DMS79 treated with DMSO at 0.1 percent for 48 hours (cell line): ENCODE measurements at regions not wholly inside any gene's neighbourhood (a gene's known extent, or its start where the extent isn't known, plus 50 kb on each side); places are given as distances from the start of the nearest gene placed in this dataset.

Experiments used
- DNase-seq: peaks from one replicate; lab custom pipeline; 2025; lab: John Stamatoyannopoulos, UW

DNA sequence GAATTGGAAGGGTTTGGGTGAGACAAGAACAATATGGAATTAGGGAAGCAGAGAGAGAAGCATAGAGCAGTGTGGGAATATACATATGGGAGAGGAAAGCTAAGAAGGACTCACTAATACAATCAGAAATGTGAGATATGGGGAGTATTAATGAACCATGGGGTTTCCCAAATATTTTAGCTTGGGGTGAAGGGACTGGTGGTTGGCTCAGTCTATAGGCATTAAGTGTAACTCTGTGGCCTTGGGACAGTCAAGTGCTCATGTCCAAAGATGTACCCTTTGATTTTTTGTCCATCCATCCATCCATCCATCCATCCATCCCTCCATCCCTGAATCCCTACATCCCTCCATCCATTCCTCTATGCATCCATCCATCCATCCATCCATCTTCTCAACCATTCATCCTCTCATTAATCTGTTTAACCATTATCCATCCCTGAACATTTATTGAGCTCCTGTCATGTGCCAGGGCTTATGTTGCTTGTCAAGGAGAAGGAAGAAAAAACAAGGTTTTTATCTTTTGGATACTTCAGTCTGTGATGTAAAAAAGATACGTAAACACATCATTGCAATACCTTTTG lies 263.4 kb upstream of the CHD6 start:
- DNase-seq = no peak

DNA sequence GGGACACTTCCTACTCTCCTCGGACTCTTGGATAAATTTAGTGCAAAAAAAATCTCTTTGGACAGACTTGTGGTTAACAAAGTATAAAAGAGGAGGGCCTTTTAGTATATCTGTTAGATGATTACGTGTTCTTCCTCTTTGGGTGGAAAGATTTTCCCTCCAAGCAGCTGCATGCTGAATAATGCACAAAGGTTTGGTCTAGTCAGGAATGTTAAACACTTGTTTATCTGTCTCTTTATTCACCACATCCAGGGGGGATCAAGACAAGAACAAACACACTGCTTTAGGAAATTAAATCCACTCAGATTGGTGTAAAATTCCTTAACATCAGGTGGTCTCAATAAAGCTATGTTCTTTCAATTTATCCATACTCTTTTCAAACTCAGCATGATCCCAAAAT lies 260.9 kb upstream of the CHD6 start:
- DNase-seq = no peak

DNA sequence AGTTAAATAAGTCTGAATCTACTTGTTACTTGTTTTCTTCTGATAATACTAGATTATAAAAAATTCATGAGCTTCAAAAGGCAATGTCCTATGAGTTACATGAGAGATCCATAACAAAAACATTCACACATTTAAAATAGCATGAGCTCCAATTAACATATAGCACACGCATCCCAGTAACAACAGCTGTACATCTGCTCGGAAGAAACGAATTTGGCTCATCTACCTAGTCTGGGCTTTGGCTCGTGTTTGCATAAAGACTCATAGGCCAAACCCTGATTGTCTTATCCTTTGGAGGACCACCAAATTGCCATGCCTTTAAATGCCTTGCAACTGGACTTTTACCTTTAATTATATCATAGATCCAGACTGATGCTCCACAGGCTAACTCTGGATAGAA lies 259.7 kb upstream of the CHD6 start:
- no peak for DNase-seq

DNA sequence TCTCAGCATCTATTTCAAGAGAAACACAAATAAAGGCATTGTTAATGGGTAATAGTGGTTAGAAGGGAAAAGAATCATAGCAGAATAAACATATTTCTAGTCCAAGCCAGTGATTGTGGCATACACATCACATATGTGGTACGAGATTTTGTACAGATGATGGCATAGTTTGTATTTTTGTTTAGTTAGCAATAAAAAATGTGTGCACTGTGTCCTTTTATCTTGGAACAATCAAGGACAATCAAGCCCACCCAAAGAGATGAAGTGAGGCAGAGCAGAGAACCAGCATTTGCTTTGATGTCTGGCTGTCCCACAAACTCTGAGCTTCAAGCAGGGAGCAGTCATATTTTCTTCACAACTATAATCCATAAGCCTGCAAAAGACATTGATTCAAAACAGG lies 256.5 kb upstream of the CHD6 start:
- no peak for DNase-seq

DNA sequence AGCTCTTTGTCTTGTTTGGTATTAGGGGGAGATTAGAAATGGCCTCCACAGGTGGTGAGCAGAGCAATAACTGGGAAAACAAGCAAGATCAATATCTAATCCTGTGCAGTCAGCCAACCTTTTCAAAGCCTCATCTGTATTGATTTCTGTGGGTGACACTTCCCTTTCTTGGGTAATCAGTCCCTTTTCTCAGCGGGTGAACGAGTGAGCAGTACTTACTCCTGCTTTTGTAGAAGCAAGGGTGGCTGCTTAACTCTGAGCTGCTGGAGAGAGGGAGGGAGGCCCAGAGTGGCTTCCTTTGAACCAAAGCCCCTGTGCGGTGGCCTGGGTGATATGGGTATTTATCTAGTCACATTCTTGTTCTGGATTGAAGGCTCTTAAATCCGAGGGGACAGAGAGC lies 254.8 kb upstream of the CHD6 start:
- no peak for DNase-seq

DNA sequence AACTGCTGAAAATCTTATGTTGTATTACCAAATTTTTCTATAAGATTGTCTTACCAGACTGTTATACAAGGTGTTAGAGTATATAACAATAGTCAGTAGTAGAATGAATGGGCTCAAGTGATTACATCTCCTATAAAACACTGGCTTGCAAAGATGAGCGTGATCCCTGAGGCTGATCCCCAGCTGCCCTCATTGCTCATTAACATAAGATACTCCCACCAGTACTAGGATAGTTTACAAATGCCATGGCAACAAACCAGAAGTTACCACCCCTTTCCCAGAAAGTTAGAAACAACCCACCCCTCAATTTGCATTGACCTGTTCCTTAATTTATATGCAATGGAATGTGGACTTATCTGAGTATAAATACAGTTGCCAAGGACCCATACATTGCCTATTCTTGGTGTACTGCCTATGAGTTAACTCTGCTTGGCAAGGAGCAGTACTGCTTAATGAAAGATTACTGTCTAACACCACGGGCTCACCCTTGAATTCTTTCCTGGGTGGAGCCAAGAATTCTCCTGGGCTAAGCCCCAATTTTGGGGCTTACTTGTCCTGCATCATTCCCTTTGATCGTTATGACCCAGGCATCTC lies 252.8 kb upstream of the CHD6 start:
- no peak for DNase-seq

DNA sequence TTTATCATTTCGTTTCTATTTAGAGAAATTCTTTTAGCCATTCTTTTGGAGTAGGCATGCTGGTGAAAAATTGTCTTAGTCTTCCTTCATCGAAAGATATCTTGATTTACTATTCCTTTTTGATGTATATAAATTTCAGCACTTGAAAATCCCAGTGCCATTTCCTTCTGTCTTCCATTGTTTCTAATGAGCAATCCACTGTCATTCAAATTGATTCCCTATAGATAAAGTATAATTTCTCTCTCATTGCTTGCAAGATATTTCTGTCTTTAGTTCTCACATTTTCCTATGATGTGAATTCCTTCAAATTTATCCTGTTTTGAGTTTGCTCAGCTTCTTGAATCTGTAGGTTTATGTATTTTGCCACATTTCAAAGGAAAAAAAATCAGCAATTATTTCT lies 251.1 kb upstream of the CHD6 start:
- no peak for DNase-seq

DNA sequence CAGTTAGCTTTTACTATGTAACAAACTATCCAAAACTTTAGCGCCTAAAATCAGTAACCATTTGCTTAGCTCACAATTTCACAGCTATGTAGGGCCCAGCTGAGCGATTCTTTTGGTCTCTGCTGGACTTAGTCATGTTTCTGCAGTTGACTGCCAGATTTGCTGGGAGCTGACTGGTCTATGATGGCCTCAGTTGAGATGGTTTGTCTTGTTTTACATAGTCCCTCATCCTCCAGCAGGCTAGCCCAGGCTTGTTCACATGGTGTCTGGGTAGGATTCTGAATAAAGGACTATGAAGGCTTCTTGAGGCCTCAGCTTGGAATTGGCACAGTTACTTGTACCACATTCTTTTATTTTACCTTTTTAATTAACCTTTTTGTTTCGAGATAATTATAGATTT lies 247.8 kb upstream of the CHD6 start:
- DNase-seq = no peak

DNA sequence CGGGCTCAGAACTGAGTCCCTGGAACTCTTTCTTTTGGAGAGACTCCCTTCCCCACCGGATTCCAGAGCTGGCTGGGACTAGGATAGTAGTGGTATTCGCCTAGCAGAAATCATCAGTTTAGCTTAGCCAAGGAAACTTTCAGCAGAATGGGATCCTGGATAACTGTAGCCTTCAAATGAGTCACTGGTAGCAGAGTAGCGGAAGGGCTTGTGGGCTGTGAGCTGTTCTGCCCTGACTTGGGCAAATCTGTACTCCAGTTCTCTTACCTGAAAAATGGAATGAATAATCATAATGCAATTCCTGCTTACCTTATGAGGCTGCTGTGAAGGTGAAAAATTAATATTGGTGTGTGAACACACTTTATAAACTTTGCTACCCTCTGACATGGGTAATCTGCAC lies 244.3 kb upstream of the CHD6 start:
- no peak for DNase-seq

DNA sequence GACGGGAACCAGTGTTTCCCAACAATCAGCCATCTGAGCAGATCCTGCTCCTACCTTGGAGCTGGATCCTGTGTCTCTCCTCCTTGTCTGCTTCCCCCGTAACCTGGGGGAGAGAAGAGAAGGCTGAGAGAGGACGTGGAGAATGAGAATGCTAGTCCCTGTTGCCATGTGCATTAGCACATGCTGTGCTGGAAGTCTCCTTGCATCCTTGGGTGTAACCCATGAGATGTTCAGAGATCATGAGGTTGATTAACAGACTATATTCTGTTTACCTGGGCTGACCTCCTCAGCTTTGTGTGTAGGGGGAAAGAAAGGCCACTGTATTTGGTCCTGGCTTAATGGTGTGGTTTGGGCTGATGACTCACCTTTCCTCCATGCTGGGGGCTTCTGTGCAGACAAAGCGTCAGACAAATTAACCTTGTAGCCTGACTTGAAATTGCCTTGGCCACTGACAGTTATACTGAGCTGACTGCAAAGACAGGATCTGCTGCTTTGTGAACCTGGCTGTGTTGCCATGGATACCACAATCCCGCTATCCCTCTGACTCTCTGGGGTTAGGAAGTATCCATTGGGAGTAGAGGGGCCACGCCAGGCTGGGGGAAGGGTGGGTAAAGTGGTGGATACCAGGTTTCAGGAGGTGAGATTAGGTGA lies 243.7 kb upstream of the CHD6 start:
- no peak for DNase-seq

DNA sequence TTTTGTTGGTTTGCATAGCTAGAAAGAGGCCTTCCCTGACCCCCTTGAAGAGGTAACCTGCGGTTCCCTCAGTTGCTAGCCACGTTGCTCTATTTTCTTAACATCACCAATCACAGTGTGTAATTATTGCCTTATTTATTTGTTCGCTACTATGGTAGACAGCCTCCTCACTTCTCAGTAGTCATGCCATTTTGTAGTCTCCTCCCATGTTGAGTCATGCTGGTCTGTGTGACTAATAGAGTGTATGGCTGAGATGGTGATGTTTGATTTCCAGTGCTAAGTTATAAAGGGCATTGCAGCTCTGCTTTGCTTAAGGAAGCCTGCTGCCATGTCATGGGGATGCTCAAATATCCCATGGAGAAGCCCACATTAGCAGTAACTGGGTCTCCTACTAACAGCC lies 236.6 kb upstream of the CHD6 start:
- DNase-seq = no peak

DNA sequence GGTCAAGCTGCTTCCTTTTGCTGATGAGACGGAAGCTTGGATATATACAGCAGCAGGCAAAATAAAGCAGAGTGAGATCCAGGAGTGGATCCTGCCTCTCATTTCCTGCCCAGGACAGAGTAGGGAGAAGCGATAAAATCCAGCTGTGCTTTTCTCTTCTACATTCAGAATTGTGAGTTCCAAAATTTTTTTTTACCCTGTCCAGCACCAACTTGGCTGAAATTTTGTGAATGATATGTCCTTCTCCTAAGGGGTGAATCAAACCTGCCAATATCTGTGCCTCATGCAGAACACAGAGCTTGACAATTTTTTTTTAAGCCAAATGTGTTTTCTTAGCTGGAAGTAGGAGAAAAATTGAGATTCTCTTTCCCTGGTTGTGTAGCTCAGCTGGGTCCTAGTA lies 235.6 kb upstream of the CHD6 start:
- DNase-seq = no peak

DNA sequence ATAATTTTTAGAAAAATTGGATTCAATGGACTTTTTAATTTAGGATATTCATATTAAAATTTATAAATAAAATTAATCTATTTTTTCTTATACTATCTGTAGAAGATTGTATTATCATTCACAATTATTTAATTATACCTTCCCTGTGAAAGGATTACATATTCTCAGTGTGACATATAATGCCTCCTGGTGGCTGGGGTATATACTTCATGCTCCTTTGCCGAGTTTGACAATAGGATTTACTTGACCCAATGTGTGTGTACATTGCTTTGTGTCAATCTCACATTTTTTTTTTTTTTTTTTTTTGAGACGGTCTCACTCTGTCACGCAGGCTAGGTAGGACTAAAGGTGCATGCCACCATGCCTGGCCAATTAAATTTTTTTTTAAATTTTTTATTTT lies 230.0 kb upstream of the CHD6 start:
- DNase-seq = no peak

DNA sequence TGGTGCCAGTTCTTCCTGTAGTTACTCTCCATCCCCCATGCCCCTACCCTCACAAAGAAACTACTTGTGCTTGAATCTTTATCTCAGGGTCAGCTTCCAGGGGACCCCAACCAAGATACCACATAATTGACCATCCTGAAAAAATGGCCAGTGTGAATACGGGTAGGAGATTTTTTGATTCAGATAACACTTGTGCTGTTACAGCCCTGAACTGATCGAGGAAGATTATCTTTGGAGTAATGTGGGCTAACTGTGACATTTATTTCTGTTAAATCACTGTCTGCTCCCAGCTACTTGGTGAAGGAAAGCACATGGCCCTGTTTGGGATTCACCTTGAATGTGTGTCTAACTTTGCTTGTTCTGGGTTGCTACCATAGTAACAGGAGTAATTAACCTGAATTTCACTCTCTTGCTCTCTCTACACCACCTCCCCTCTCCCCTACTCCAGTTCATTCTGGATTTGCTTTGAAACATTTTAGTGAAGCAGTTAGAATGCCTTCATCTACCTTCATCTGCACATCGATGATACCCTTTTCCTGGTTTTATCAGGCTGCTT lies 219.6 kb upstream of the CHD6 start:
- no peak for DNase-seq

DNA sequence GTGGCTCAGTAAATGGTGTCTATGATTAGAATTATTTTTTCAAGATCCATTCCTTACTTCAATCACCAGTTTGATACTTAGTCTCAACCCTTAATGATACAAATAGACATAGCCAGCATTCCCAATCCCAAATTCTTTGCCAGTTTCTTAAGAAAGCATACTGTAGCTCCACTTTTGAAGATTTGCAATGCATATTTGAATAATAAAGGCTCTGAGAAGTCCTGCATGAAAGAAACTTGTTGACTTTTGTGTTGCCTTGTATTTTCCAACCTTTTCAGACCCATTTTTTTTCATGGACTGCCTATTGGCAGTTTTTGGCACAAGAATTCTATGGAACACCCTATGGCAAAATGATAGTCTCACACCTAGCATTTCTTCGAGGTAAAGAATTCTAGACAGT lies 215.6 kb upstream of the CHD6 start:
- DNase-seq = no peak

DNA sequence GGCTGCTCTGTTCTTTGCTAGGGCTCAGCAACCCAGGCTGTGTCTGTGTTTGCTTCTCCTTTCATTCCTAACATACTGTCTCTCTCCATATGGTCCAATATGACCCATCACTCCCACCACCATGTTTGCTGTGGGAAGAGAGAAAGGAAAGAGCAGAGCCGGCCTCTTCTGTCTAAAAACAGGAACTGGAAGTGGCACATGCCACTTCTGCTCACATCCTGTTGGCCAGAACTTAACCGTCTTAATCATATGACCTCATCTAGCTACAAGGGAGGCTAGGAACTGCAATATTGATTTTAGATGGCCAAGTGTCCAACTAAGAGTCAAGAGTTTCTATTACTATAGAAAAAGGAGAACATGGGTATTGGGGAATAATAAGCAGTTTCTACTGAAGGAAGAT lies 212.5 kb upstream of the CHD6 start:
- DNase-seq = no peak

DNA sequence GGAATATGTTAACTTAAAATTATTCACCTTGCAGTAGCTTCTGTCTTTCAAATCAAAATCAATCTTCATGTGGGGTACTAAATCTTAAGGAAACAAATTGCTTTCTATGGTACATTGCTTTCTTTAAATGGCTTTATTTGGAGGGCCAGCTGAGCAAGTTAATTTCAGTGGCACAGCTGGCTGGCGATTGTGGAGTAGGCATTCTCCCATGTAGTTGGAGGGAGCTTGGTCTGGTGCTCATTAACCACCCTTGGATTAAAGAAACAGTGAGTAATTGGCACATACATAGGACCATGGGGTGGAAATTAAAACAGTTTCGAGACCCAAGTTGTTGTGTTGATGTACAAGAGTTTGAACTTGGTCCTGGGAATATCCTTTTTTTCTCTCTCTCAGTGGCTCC lies 201.3 kb upstream of the CHD6 start:
- DNase-seq = no peak

DNA sequence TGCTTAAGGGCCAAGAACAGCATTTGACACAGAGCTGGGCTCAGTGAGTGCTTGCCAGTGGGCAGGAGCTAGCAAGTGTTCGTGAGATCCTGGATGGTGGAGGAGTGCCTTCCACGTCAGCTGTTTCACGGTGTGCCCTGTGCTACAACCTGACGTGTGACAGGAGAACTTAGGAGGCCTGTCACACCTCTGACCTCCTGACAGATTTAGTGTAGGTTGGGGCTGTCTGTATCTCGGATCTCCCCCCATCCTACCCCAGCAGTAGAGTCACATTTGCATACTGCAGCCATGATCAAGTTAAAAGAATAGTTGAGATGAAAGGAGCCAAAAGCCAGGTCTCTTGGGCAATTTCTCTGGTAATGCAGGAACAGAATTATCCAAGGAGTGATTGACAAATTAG lies 200.8 kb upstream of the CHD6 start:
- DNase-seq = no peak

DNA sequence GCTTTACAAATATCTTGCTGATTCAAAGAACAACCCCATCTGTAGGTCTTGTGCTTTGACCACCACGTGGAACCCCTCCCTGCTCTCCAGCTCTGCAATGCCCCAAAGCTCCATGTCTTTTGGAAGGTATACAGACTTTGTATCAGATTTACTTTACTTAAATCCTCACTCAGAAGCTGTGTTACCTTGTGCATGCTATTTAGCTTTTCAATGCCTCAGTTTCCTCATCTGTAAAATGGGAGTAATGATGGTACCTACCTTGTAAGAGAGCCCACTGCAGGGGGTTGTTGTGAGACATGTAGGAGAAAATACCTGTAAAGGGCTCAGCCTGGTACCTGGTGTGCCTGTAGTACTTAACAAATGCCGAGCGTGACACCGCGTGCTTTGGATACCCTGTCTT lies 200.2 kb upstream of the CHD6 start:
- no peak for DNase-seq

DNA sequence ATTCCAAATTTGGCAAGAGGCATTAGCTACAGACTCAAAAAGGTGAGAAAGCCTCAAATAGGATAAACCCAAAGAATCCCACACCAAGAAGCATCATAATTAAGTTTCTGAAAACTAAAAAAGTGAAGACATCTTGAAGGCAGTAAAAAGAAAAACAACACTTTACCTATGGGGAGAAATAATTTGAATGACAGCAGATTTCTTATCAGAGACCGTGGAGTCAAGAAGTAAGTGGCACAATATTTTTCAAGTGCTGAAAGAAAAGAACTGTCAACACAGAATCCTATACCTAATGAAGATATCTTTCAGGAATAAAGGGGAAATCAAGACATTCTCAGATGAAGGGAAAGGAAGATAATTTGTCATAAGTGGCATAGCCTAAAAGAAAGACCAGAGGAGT lies 193.3 kb upstream of the CHD6 start:
- no peak for DNase-seq

DNA sequence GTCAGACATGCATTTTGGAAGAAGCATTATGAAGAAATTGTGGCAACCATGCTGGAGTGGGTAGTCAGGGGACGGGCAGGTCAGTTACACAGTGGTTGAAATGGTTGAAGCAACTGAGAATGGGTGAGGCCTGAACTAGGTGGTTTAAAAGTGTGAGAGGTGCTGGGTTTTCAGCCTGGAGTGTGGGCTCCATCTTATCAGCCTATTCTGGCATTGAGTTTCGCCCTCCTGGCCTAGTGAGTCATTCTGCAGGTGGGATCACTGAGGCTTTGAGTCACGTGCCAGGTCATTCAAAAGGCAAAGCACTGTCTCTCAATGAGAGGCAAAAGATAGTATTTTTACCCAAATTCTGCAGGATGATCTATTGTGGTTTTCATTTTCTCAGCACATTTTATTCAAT lies 181.9 kb upstream of the CHD6 start:
- DNase-seq = no peak

DNA sequence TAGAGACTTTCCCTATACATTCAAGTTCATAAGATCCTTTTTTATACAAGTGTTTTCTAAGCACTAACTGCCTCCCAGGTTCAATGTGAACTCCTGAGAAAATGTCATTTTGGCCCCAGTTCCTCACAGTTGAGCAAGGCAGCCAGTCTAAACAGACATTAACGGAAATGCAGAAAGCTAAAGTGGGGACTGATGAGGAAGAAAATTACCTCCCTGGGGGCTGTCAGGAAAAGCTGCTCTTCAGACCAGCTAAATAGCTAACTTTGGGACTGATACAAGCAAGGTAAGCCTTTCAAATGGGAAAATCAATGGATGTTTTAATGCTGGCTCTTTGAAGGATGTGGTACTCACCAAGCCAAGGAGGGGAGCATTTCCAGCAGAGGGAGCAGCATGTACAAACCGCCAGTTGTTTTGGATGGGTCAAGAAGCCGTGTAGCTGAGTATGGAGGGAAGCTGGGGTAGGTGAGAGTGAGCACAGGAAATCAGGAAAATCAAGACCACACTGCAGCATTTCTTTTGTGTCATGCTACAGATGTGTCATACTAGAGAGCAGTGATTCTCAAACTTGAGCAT lies 180.8 kb upstream of the CHD6 start:
- no peak for DNase-seq

DNA sequence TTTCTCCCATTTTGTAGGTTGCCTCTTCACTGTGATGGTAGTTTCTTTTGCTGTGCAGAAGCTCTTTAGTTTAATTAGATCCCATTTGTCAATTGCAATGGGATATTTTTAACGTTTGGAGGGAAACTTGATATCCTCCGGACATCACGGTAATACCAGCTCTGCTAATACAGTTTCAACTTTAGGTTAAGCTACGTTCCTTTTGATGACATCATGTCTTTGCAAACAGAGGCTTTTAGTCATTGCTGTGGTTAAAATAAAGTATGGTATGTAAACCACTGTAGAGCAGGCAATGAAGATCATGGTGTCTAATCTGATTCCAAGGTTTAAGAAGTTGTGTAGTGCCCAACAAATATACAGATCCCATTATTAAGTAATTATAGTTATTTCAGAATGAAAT lies 168.0 kb upstream of the CHD6 start:
- DNase-seq = no peak
